ENCODE measurements at regions not wholly inside any gene's neighbourhood (a gene's known extent, or its start where the extent isn't known, plus 50 kb on each side); places are given as distances from the start of the nearest gene placed in this dataset.

GRCh38 chr3:127390365-127391025 is 102.6 kb upstream of the PRR20G start:
- no peaks in the 10 kb centered on the region for H3K9me3 ChIP-seq (ENCODE audit: low read length)
- no peak overlapping the region for H2AFZ ChIP-seq (ENCODE audit: low read depth, low read length)
- no peaks in the 10 kb centered on the region for H3K79me2 ChIP-seq (replicated peaks; ENCODE audit: insufficient read depth, low read length)
- H3K9ac ChIP-seq (ENCODE audit: low read length): no peak overlapping the region
- H3K4me2 ChIP-seq (ENCODE audit: low read length): no peak overlapping the region
- H3K9me2 ChIP-seq (ENCODE audit: insufficient read depth, low read length): no peaks in the 10 kb centered on the region
- no peak overlapping the region for H3K4me3 ChIP-seq (ENCODE audit: low read length)
- H3K27ac ChIP-seq (ENCODE audit: low read length): no peak overlapping the region
- H3K36me3 ChIP-seq (ENCODE audit: insufficient read depth, low read length): no peaks in the 10 kb centered on the region
- no peak for TF ChIP-seq CTCF (IDR thresholded peaks at IDR 0.05; ENCODE audit: poor library complexity, severe bottlenecking)
- no peaks in the 10 kb centered on the region for H3K27me3 ChIP-seq (ENCODE audit: insufficient read depth, low read depth, low read length)
- H4K20me1 ChIP-seq (ENCODE audit: insufficient read depth): no peaks in the 10 kb centered on the region
- no peaks in the 10 kb centered on the region for H3F3A ChIP-seq (ENCODE audit: insufficient read depth, low read length, poor library complexity, severe bottlenecking)

- Histone ChIP-seq H3K4me2 (ENCODE audit: low read length) (no peak overlapping the region), H3K79me2 (replicated peaks; ENCODE audit: insufficient read depth, low read length) (no peaks in the 10 kb centered on the region), H2AFZ (ENCODE audit: low read depth, low read length) (no peak overlapping the region), H3K9ac (ENCODE audit: low read length) (no peak overlapping the region), H3K27ac (ENCODE audit: low read length) (no peak overlapping the region), H3K9me3 (ENCODE audit: low read length) (no peaks in the 10 kb centered on the region), H3K4me3 (ENCODE audit: low read length) (no peak overlapping the region), H3F3A (ENCODE audit: insufficient read depth, low read length, poor library complexity, severe bottlenecking) (no peaks in the 10 kb centered on the region), H3K36me3 (ENCODE audit: insufficient read depth, low read length) (no peaks in the 10 kb centered on the region), H3K27me3 (ENCODE audit: insufficient read depth, low read depth, low read length) (no peaks in the 10 kb centered on the region), H3K9me2 (ENCODE audit: insufficient read depth, low read length) (no peaks in the 10 kb centered on the region), H4K20me1 (ENCODE audit: insufficient read depth) (no peaks in the 10 kb centered on the region)
- TF ChIP-seq POLR2AphosphoS5 (IDR thresholded peaks at IDR 0.05): no peak
These were observed 102.1 kb upstream of the PRR20G start for GRCh38 chr3:127389913-127390312.

GRCh38 chr3:127389420-127389819 is 101.6 kb upstream of the PRR20G start:
- no peaks in the 10 kb centered on the region for H3K36me3 ChIP-seq (ENCODE audit: insufficient read depth, low read length)
- no peak overlapping the region for H3K9ac ChIP-seq (ENCODE audit: low read length)
- H3K4me3 ChIP-seq (ENCODE audit: low read length): no peak overlapping the region
- no peak overlapping the region for H3K27ac ChIP-seq (ENCODE audit: low read length)
- no peak for TF ChIP-seq POLR2AphosphoS5 (IDR thresholded peaks at IDR 0.05)
- TF ChIP-seq SMC3 (conservative IDR thresholded peaks at IDR 0.05; ENCODE audit: poor library complexity): no peak
- TF ChIP-seq EZH2 (IDR thresholded peaks at IDR 0.05; ENCODE audit: borderline replicate concordance, insufficient read depth, low read length, poor library complexity, severe bottlenecking): no peak
- no peak for TF ChIP-seq MXI1 (conservative IDR thresholded peaks at IDR 0.05; ENCODE audit: poor library complexity, severe bottlenecking)
- no peak for TF ChIP-seq CTCF (IDR thresholded peaks at IDR 0.05; ENCODE audit: poor library complexity, severe bottlenecking)
- TF ChIP-seq TAF1 (IDR thresholded peaks at IDR 0.05; ENCODE audit: low read depth): no peak
- TF ChIP-seq RAD21 (conservative IDR thresholded peaks at IDR 0.05): no peak
- no peaks in the 10 kb centered on the region for H3K27me3 ChIP-seq (ENCODE audit: insufficient read depth, low read depth, low read length)
- no peak overlapping the region for H3K4me2 ChIP-seq (ENCODE audit: low read length)
- H2AFZ ChIP-seq (ENCODE audit: low read depth, low read length): no peak overlapping the region
- no peaks in the 10 kb centered on the region for H3K9me3 ChIP-seq (ENCODE audit: low read length)
- no peaks in the 10 kb centered on the region for H4K20me1 ChIP-seq (ENCODE audit: insufficient read depth)
- no peaks in the 10 kb centered on the region for H3K79me2 ChIP-seq (replicated peaks; ENCODE audit: insufficient read depth, low read length)
- no peaks in the 10 kb centered on the region for H3K9me2 ChIP-seq (ENCODE audit: insufficient read depth, low read length)
- H3F3A ChIP-seq (ENCODE audit: insufficient read depth, low read length, poor library complexity, severe bottlenecking): no peaks in the 10 kb centered on the region

Data from neural cell (in vitro differentiated cells).